ENCODE measurements at regions not wholly inside any gene's neighbourhood (a gene's known extent, or its start where the extent isn't known, plus 50 kb on each side); places are given as distances from the start of the nearest gene placed in this dataset.

DNA sequence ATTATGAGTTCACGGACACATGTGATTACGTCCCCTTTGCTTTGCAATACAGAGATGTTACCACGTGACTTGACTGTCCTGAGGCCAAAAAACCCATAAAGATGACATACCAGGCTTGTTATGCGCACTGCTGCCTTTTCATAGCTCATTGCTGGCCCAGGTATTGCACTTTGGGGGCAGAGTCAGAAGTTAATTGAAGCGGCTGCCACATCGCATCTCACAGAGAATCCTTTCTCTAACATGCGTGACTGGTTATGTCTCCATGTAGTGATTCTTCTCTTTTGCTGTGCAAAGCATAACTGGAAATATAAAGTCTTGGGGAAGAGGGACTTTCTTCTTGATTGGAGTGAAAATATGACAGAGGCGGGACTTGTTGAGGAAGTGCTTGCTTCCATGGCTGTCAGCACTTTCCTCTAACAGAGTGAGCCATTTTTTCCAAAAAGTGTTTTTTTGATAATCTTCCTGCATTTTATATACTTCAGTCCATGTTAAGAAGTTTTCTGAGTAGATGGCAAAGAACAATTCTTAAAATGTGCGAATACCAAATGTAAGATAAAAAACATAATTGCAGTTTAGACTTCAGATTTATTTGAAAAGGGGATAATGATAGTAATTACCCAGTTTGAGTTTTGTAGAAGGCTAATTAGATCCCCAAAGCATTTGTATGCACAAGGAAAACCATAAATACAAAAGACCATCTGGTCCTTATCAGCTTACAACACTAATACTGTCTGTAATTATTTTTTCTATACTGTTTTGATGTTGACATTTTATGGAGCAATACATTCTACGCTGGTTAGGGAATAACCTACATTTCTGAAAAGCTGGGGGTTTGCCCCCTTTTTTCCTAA lies 324.6 kb upstream of the MTNR1B start:
- TF ChIP-seq CTCF (IDR thresholded peaks at IDR 0.05) = no peak
- no peak for TF ChIP-seq POLR2A (IDR thresholded peaks at IDR 0.05)
